Muscle layer of colon (tissue), 2 donors: ENCODE measurements at regions not wholly inside any gene's neighbourhood (a gene's known extent, or its start where the extent isn't known, plus 50 kb on each side); places are given as distances from the start of the nearest gene placed in this dataset.

Experiments used
- H3K27ac ChIP-seq: one replicate; pipeline ENCODE4 v1.7.0; 2013; ENCODE audit warnings: low read depth, mild to moderate bottlenecking, low read length, moderate library complexity
- H3K27me3 ChIP-seq, 2 donors: one replicate each; pipeline ENCODE4 v1.7.0; 2013; ENCODE audit warnings: low read length in 2 of 2, mild to moderate bottlenecking in 2 of 2; ENCODE audit not compliant: insufficient read depth in 2 of 2, control insufficient read depth in 1 of 2
- H3K36me3 ChIP-seq: one replicate; pipeline ENCODE4 v1.7.0; 2013; ENCODE audit warnings: mild to moderate bottlenecking, low read length; ENCODE audit not compliant: insufficient read depth
- H3K4me1 ChIP-seq: one replicate; pipeline ENCODE4 v1.7.0; 2013; ENCODE audit warnings: mild to moderate bottlenecking, low read length; ENCODE audit not compliant: insufficient read depth
- H3K4me3 ChIP-seq, 2 donors: one replicate each; pipeline ENCODE4 v1.7.0; 2013; ENCODE audit warnings: low read length in 2 of 2, low read depth in 1 of 2, mild to moderate bottlenecking in 1 of 2, moderate library complexity in 1 of 2
- H3K9ac ChIP-seq: one replicate; pipeline ENCODE4 v1.7.0; 2013; ENCODE audit warnings: low read length
- H3K9me3 ChIP-seq: one replicate; pipeline ENCODE4 v1.7.0; 2013; ENCODE audit warnings: mild to moderate bottlenecking, low read length
- donor health status: abdominal sarcoma.
- donor health status: Adenocarcinoma of cecum.

- Histone ChIP-seq H3K9me3 (no peaks in the 10 kb centered on the region), H3K27me3 (no peaks in the 10 kb centered on the region), H3K27ac (no peak overlapping the region), H3K4me3 (no peak overlapping the region), H3K9ac (no peak overlapping the region), H3K4me1 (no peaks in the 10 kb centered on the region), H3K36me3 (no peaks in the 10 kb centered on the region)
Observed at GRCh38 chr12:105861227-105861626, 277.5 kb downstream of the NUAK1 start.

- no peaks in the 10 kb centered on the region for H3K27me3 ChIP-seq
- no peak overlapping the region for H3K27ac ChIP-seq
- H3K9me3 ChIP-seq, result no peaks in the 10 kb centered on the region
- no peaks in the 10 kb centered on the region for H3K4me1 ChIP-seq
- H3K9ac ChIP-seq, result no peak overlapping the region
- no peak overlapping the region for H3K4me3 ChIP-seq
- no peaks in the 10 kb centered on the region for H3K36me3 ChIP-seq
Observed at GRCh38 chr12:105862163-105862821, 276.5 kb downstream of the NUAK1 start.

- Histone ChIP-seq H3K4me3 (no peak overlapping the region), H3K9ac (no peak overlapping the region), H3K27ac (no peak overlapping the region), H3K36me3 (no peaks in the 10 kb centered on the region), H3K27me3 (no peaks in the 10 kb centered on the region), H3K4me1 (no peaks in the 10 kb centered on the region), H3K9me3 (no peaks in the 10 kb centered on the region)
Observed at GRCh38 chr12:105864316-105864715, 274.4 kb downstream of the NUAK1 start.

- H3K36me3 ChIP-seq, result no peaks in the 10 kb centered on the region
- H3K9me3 ChIP-seq, result no peaks in the 10 kb centered on the region
- H3K9ac ChIP-seq, result no peak overlapping the region
- H3K4me3 ChIP-seq, result no peak overlapping the region
- H3K27me3 ChIP-seq, result no peaks in the 10 kb centered on the region
- H3K27ac ChIP-seq, result no peak overlapping the region
- no peaks in the 10 kb centered on the region for H3K4me1 ChIP-seq
Observed at GRCh38 chr12:105864901-105865300, 273.9 kb downstream of the NUAK1 start.

- no peak overlapping the region for H3K27ac ChIP-seq
- no peak overlapping the region for H3K4me3 ChIP-seq
- no peaks in the 10 kb centered on the region for H3K36me3 ChIP-seq
- H3K4me1 ChIP-seq, result no peaks in the 10 kb centered on the region
- H3K9ac ChIP-seq, result no peak overlapping the region
- H3K27me3 ChIP-seq, result no peaks in the 10 kb centered on the region
- no peaks in the 10 kb centered on the region for H3K9me3 ChIP-seq
Observed at GRCh38 chr12:105865886-105866285, 272.9 kb downstream of the NUAK1 start.

- no peaks in the 10 kb centered on the region for H3K36me3 ChIP-seq
- H3K4me1 ChIP-seq, result no peaks in the 10 kb centered on the region
- H3K9ac ChIP-seq, result no peak overlapping the region
- H3K9me3 ChIP-seq, result no peaks in the 10 kb centered on the region
- H3K27ac ChIP-seq, result no peak overlapping the region
- H3K4me3 ChIP-seq, result no peak overlapping the region
- no peaks in the 10 kb centered on the region for H3K27me3 ChIP-seq
Observed at GRCh38 chr12:105874121-105874520, 264.6 kb downstream of the NUAK1 start.

- Histone ChIP-seq H3K36me3 (no peaks in the 10 kb centered on the region), H3K27me3 (no peaks in the 10 kb centered on the region), H3K4me3 (no peak overlapping the region), H3K4me1 (no peaks in the 10 kb centered on the region), H3K9ac (no peak overlapping the region), H3K9me3 (no peaks in the 10 kb centered on the region), H3K27ac (no peak overlapping the region)
Observed at GRCh38 chr12:105876396-105876927, 262.3 kb downstream of the NUAK1 start.

- no peak overlapping the region for H3K4me3 ChIP-seq
- H3K27me3 ChIP-seq, result no peaks in the 10 kb centered on the region
- H3K9me3 ChIP-seq, result no peaks in the 10 kb centered on the region
- no peak overlapping the region for H3K9ac ChIP-seq
- no peaks in the 10 kb centered on the region for H3K4me1 ChIP-seq
- H3K27ac ChIP-seq, result no peak overlapping the region
- no peaks in the 10 kb centered on the region for H3K36me3 ChIP-seq
Observed at GRCh38 chr12:105878964-105879363, 259.8 kb downstream of the NUAK1 start.

GRCh38 chr12:105880824-105881388 lies 257.8 kb downstream of the NUAK1 start:
- no peaks in the 10 kb centered on the region for H3K27me3 ChIP-seq
- H3K9me3 ChIP-seq, result no peaks in the 10 kb centered on the region
- H3K4me1 ChIP-seq, result no peaks in the 10 kb centered on the region
- H3K36me3 ChIP-seq, result no peaks in the 10 kb centered on the region
- H3K9ac ChIP-seq, result no peak overlapping the region
- no peak overlapping the region for H3K27ac ChIP-seq
- no peak overlapping the region for H3K4me3 ChIP-seq

- Histone ChIP-seq H3K4me1 (no peaks in the 10 kb centered on the region), H3K27ac (no peak overlapping the region), H3K9me3 (no peaks in the 10 kb centered on the region), H3K9ac (no peak overlapping the region), H3K27me3 (no peaks in the 10 kb centered on the region), H3K4me3 (no peak overlapping the region), H3K36me3 (no peaks in the 10 kb centered on the region)
Observed at GRCh38 chr12:105882404-105882803, 256.4 kb downstream of the NUAK1 start.

GRCh38 chr12:105887131-105887530 lies 251.6 kb downstream of the NUAK1 start:
- no peaks in the 10 kb centered on the region for H3K4me1 ChIP-seq
- H3K4me3 ChIP-seq, result no peak overlapping the region
- H3K36me3 ChIP-seq, result no peaks in the 10 kb centered on the region
- H3K27ac ChIP-seq, result no peak overlapping the region
- no peaks in the 10 kb centered on the region for H3K27me3 ChIP-seq
- no peak overlapping the region for H3K9ac ChIP-seq
- no peaks in the 10 kb centered on the region for H3K9me3 ChIP-seq

GRCh38 chr12:105888696-105889095 lies 250.1 kb downstream of the NUAK1 start:
- Histone ChIP-seq H3K4me3 (no peak overlapping the region), H3K9me3 (no peaks in the 10 kb centered on the region), H3K27me3 (no peaks in the 10 kb centered on the region), H3K4me1 (no peaks in the 10 kb centered on the region), H3K36me3 (no peaks in the 10 kb centered on the region), H3K9ac (no peak overlapping the region), H3K27ac (no peak overlapping the region)
